NT2/D1 (cell line): ENCODE measurements at regions not wholly inside any gene's neighbourhood (a gene's known extent, or its start where the extent isn't known, plus 50 kb on each side); places are given as distances from the start of the nearest gene placed in this dataset.

Source experiments
- YY1 ChIP-seq: IDR thresholded peaks from 2 replicates; pipeline ENCODE4 v1.6.1; 2011; ENCODE audit not compliant: insufficient read length, insufficient read depth
- ZNF274 ChIP-seq: IDR thresholded peaks from 2 replicates; pipeline ENCODE4 v1.6.1; 2011; ENCODE audit warnings: mild to moderate bottlenecking, low read depth, low read length

DNA sequence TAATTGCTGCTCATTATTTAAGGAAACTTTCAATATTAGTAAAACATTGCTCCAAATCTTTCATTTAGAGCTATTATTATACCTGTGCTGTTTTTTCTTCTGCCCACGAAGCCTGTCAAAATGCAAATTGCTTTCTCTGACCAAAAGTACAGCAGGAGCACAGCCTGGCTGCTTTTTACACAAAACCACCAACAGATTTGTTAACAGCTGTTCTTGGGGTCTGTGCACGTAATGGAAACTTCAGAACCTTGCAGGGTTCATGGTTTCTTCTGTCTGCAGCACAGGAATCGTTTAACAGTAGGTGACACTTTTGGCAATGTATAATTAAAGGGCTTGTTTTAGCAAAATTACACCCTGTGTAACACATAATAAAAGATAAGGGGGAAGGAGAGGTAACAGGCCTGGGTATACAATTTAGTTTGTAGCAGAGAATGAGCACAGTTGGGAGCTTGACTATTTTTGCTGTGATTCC lies 447.3 kb downstream of the KCNJ3 start:
- TF ChIP-seq ZNF274 (no peak), YY1 (no peak)
